NCI-H187 (cell line): ENCODE measurements at regions not wholly inside any gene's neighbourhood (a gene's known extent, or its start where the extent isn't known, plus 50 kb on each side); places are given as distances from the start of the nearest gene placed in this dataset.
"Not testable (repeated sequence)": the region's sequence is repeated elsewhere in the genome, so short reads cannot be mapped to it uniquely, and the experiment has no call there.

ENCODE experiments used
- DNase-seq, 2 experiments: peaks; one replicate each; lab custom pipeline; 2025; lab: John Stamatoyannopoulos, UW

- no peak for DNase-seq
These were observed 97.6 kb upstream of the SIM2 start for GRCh38 chr21:36601362-36601761.

GRCh38 chr21:36602735-36603134 is 96.2 kb upstream of the SIM2 start:
- DNase-seq = no peak

- DNase-seq = no peak
These were observed 95.7 kb upstream of the SIM2 start for GRCh38 chr21:36603221-36603620.

- no peak for DNase-seq
These were observed 93.5 kb upstream of the SIM2 start for GRCh38 chr21:36605426-36605825.

GRCh38 chr21:36606287-36606982 is 92.5 kb upstream of the SIM2 start:
- DNase-seq = no peak

- DNase-seq = no peak
These were observed 92.0 kb upstream of the SIM2 start for GRCh38 chr21:36606983-36607325.

GRCh38 chr21:36608041-36608896 is 90.6 kb upstream of the SIM2 start:
- no peak for DNase-seq

GRCh38 chr21:36608897-36609225 is 90.1 kb upstream of the SIM2 start:
- no peak for DNase-seq

GRCh38 chr21:36609654-36610053 is 89.3 kb upstream of the SIM2 start:
- DNase-seq = no peak

GRCh38 chr21:36610201-36610600 is 88.7 kb upstream of the SIM2 start:
- DNase-seq = no peak

- no peak for DNase-seq
These were observed 88.0 kb upstream of the SIM2 start for GRCh38 chr21:36610935-36611334.

GRCh38 chr21:36611379-36611778 is 87.5 kb upstream of the SIM2 start:
- DNase-seq = no peak

- DNase-seq = no peak
These were observed 85.9 kb upstream of the SIM2 start for GRCh38 chr21:36613059-36613458.

GRCh38 chr21:36613554-36613953 is 85.4 kb upstream of the SIM2 start:
- DNase-seq = no peak

- DNase-seq = no peak
These were observed 83.5 kb upstream of the SIM2 start for GRCh38 chr21:36615274-36615964.

GRCh38 chr21:36616773-36617172 is 82.1 kb upstream of the SIM2 start:
- not testable (repeated sequence) for DNase-seq

- DNase-seq = not testable (repeated sequence)
These were observed 77.1 kb upstream of the SIM2 start for GRCh38 chr21:36621794-36622193.

GRCh38 chr21:36624105-36624504 is 74.8 kb upstream of the SIM2 start:
- no peak for DNase-seq

GRCh38 chr21:36626791-36627190 is 72.1 kb upstream of the SIM2 start:
- no peak for DNase-seq

- no peak for DNase-seq
These were observed 71.7 kb upstream of the SIM2 start for GRCh38 chr21:36627242-36627641.

GRCh38 chr21:36628106-36628505 is 70.8 kb upstream of the SIM2 start:
- no peak for DNase-seq

GRCh38 chr21:36628761-36629460 is 70.0 kb upstream of the SIM2 start:
- DNase-seq = no peak
